ENCODE measurements at regions not wholly inside any gene's neighbourhood (a gene's known extent, or its start where the extent isn't known, plus 50 kb on each side); places are given as distances from the start of the nearest gene placed in this dataset.

DNA sequence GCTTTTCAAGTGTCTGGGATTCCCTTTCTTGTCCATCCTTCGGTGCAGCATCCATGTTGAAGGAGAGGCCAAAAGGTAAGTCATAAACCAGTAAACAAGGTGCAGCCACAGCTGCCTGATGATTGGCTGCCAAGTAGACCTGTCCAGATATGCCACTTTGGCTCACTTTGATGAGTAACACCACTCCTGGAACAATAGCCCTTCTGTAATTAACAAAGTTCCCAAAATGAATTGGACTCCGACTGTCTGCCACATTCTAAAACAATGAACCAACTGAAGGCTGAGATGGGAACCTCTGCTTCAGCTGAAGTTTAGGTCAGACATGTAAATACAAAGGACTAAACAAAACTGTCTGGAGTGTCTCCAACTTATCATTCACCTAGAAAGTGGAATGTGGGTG, 82.2 kb upstream of the LGALSL start:
- TF ChIP-seq, protein P1, sequence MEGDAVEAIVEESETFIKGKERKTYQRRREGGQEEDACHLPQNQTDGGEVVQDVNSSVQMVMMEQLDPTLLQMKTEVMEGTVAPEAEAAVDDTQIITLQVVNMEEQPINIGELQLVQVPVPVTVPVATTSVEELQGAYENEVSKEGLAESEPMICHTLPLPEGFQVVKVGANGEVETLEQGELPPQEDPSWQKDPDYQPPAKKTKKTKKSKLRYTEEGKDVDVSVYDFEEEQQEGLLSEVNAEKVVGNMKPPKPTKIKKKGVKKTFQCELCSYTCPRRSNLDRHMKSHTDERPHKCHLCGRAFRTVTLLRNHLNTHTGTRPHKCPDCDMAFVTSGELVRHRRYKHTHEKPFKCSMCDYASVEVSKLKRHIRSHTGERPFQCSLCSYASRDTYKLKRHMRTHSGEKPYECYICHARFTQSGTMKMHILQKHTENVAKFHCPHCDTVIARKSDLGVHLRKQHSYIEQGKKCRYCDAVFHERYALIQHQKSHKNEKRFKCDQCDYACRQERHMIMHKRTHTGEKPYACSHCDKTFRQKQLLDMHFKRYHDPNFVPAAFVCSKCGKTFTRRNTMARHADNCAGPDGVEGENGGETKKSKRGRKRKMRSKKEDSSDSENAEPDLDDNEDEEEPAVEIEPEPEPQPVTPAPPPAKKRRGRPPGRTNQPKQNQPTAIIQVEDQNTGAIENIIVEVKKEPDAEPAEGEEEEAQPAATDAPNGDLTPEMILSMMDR (IDR thresholded peaks at IDR 0.05), result no peak
- no peak for TF ChIP-seq POLR2A (IDR thresholded peaks at IDR 0.05)
- Histone ChIP-seq H3K27me3 (no peaks in the 10 kb centered on the region), H3K27ac (no peak overlapping the region), H3K4me3 (no peak overlapping the region), H3K9me3 (no peaks in the 10 kb centered on the region), H3K4me1 (no peaks in the 10 kb centered on the region), H3K36me3 (ENCODE audit: low read depth, missing control alignments) (no peaks in the 10 kb centered on the region)
- DNase-seq, result no peak
- 86 to 98% methylated on average over 2 of the region's 2 CpGs for WGBS, 2 donors
- intact Hi-C loops (cut with DNase I; ENCODE audit: low total_unique reads), result no loop called here

DNA sequence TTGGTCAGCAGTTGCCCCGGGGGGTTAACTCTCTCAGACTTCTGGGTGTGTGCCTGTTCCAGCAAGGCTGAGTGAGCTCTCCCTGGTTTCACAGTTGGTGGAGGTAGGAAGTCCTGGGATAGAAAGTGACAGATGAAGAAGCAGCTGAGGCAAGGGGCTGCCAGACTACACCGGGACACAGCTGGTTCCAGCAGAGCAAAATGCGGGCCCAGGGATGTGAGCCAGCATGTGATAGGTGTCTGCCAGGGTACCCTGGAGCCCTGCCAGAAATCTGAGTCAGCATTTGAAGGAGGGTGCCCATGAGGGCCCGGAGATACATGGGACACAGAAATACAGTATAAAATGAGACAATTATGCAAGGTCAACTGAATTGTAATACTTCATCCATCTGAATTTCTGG, 79.3 kb upstream of the LGALSL start:
- no peak overlapping the region for H3K27ac ChIP-seq
- H3K4me3 ChIP-seq, result no peak overlapping the region
- TF ChIP-seq POLR2A (IDR thresholded peaks at IDR 0.05), result no peak
- TF ChIP-seq, protein P1 (IDR thresholded peaks at IDR 0.05), result no peak
- DNase-seq, result no peak
- H3K4me1 ChIP-seq, result no peaks in the 10 kb centered on the region
- H3K36me3 ChIP-seq (ENCODE audit: low read depth, missing control alignments), result no peaks in the 10 kb centered on the region
- intact Hi-C loops (cut with DNase I; ENCODE audit: low total_unique reads), result no loop called here
- no peaks in the 10 kb centered on the region for H3K27me3 ChIP-seq
- no peaks in the 10 kb centered on the region for H3K9me3 ChIP-seq
- 59 to 74% methylated on average over 4 of the region's 4 CpGs for WGBS, 2 donors

DNA sequence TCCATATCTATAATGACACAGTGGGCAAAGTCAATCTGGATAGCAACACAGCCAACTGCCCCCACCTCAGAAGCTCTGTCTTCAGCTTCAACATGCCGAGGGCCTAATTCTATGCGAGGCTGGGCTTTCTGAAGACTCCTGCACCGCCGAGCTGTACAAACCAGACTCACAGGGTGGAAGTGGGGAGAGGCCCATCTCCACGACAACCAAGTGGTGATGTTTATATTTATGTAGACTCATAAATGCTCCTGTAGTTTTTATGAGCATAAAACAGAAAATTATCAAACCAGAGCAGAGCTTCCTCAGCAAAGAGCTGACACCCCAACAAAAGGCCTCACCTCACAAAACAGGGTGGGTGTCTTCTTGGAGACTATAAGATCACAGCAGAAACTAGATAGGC, 77.0 kb upstream of the LGALSL start:
- intact Hi-C loops (cut with DNase I; ENCODE audit: low total_unique reads), result no loop called here

DNA sequence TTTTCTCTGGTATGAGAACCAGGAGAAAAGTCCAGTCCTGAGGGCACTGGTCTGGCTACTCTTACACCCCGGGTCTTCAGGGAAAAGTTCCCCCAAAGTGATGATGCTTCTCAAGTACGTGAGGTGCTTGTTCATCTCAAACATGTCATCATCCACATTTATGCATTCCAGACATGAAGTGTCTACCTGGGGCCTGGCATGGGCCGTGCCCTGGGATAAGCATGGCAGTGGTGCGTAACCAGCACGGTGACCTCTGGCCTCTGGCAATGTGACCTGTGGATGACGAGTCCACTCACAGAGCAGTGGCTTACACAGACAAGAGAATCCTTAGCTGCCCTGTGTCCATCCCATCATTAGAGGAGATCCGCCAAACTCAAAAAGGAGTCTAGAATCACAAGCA, 74.8 kb upstream of the LGALSL start:
- TF ChIP-seq, protein P1 (IDR thresholded peaks at IDR 0.05), result no peak
- TF ChIP-seq POLR2A (IDR thresholded peaks at IDR 0.05), result no peak
- Histone ChIP-seq H3K27me3 (no peaks in the 10 kb centered on the region), H3K36me3 (ENCODE audit: low read depth, missing control alignments) (no peaks in the 10 kb centered on the region), H3K4me3 (no peak overlapping the region), H3K4me1 (no peaks in the 10 kb centered on the region), H3K9me3 (no peaks in the 10 kb centered on the region), H3K27ac (no peak overlapping the region)
- DNase-seq, result no peak
- WGBS, 2 donors, result 92 to 97% methylated on average over 6 to 7 of the region's 7 CpGs
- intact Hi-C loops (cut with DNase I; ENCODE audit: low total_unique reads), result no loop called here

More for the DNA sequence above, 77.0 kb upstream of the LGALSL start:
- H3K9me3 ChIP-seq, result no peaks in the 10 kb centered on the region
- no peak for TF ChIP-seq POLR2A (IDR thresholded peaks at IDR 0.05)
- TF ChIP-seq, protein P1 (IDR thresholded peaks at IDR 0.05), result no peak
- H3K27me3 ChIP-seq, result no peaks in the 10 kb centered on the region
- no peak overlapping the region for H3K4me3 ChIP-seq
- H3K4me1 ChIP-seq, result no peaks in the 10 kb centered on the region
- no peak overlapping the region for H3K27ac ChIP-seq
- H3K36me3 ChIP-seq (ENCODE audit: low read depth, missing control alignments), result no peaks in the 10 kb centered on the region
- WGBS, 2 donors, result 74 to 92% methylated on average over 5 of the region's 5 CpGs
- no peak for DNase-seq

DNA sequence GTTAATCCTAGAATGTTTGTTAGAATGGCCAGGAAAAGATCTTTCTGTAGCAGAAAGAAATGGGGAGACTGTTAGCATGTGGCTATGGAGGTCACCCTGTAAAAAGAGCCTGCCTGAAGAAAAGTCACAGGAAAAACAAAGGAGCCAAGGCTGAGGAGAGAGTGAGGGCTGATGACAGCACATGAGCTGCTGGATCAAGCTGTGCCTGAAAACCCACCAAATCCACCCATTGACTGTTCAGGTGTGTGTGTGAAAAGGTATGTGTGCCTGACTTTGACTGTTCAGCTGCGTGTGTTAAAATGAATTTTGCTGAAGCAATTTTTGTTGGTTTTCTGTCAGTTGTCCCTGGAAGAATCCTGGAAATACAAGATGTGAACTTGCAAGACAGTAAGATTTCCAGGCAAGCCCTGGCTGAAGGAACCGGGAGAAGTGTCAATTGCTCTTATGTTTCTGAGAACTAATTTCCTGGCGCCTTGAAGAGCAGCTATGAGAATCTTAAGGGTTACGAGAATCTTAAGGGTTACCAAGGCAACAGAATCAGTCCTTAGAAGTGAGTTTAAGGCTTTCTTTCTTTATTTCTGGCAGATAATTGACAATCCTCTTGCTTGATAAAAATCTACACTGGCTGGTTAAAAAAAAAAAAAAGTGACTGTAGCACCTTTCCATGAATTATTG, 73.0 kb upstream of the LGALSL start:
- H3K27me3 ChIP-seq, result no peaks in the 10 kb centered on the region
- DNase-seq, result no peak
- intact Hi-C loops (cut with DNase I; ENCODE audit: low total_unique reads), result no loop called here
- WGBS, 2 donors, result 89 to 91% methylated on average over 4 of the region's 4 CpGs
- H3K36me3 ChIP-seq (ENCODE audit: low read depth, missing control alignments), result no peaks in the 10 kb centered on the region
- no peaks in the 10 kb centered on the region for H3K9me3 ChIP-seq
- no peaks in the 10 kb centered on the region for H3K4me1 ChIP-seq
- H3K27ac ChIP-seq, result no peak overlapping the region
- H3K4me3 ChIP-seq, result no peak overlapping the region
- no peak for TF ChIP-seq POLR2A (IDR thresholded peaks at IDR 0.05)
- TF ChIP-seq, protein P1 (IDR thresholded peaks at IDR 0.05), result no peak
